ENCODE measurements at regions not wholly inside any gene's neighbourhood (a gene's known extent, or its start where the extent isn't known, plus 50 kb on each side); places are given as distances from the start of the nearest gene placed in this dataset.

DNA sequence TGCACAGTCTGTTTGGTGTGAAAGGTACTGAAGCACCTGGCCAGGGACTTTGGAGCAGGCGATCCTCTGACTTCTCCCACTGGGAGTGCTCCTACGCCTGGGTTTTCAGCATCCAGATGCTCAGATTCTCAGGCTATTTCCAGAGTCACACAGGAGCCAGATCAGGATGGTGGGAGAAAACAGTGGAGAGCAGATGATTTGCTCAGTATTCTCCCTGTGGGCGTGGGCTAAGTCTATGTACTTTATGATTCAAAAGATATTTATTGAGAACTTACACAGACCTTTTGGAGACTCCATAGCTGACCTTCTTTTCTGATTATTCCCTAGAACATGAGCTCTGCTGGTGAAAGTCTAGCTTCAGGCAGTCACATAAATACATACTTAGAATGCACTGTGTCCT lies 134.6 kb downstream of the TENT5C start:
- peak; percentile 36 for ATAC-seq
- FAIRE-seq, result no peak
- no peak overlapping the region for H3K9ac ChIP-seq (ENCODE audit: insufficient read depth in 1 of 2, low read depth in 2 of 2, low read length in 2 of 2)
- H3K79me2 ChIP-seq (ENCODE audit: control insufficient read depth, insufficient read depth, low read length), result no peaks in the 10 kb centered on the region
- in situ Hi-C loops (cut with MboI), result loop anchor here (10.0 kb wide), 1 partner anchor 216 kb away; no protein-coding TSS in a partner anchor
- H4K20me1 ChIP-seq (replicated peaks; ENCODE audit: control insufficient read depth, insufficient read depth, low read length), result no peaks in the 10 kb centered on the region
- H3K9me3 ChIP-seq (replicated peaks; ENCODE audit: control insufficient read depth, insufficient read depth, low read depth, low read length), result no peaks in the 10 kb centered on the region
- no peaks in the 10 kb centered on the region for H3K36me3 ChIP-seq (ENCODE audit: control insufficient read depth, insufficient read depth, low read length)
- H2AFZ ChIP-seq (ENCODE audit: low read depth, low read length), result no peak overlapping the region
- no peak overlapping the region for H3K4me3 ChIP-seq
- intact Hi-C loops (cut with micrococcal nuclease), result no loop called here
- no peak overlapping the region for H3K27ac ChIP-seq (ENCODE audit: extremely low read depth, low read depth, low read length)
- POLR2A ChIA-PET, result interaction anchor here (0.6 to 1.0 kb wide), 2 partner anchors 8 to 113 kb away, joined by 4 to 5 read pairs; no protein-coding TSS in a partner anchor
- TF ChIP-seq NFYB (IDR thresholded peaks at IDR 0.05; ENCODE audit: extremely low read depth, insufficient read length), result no peak
- no peak for TF ChIP-seq ZNF592 (IDR thresholded peaks at IDR 0.05)
- TF ChIP-seq GATAD2B (IDR thresholded peaks at IDR 0.05; ENCODE audit: borderline replicate concordance), result no peak
- TF ChIP-seq, protein P1, sequence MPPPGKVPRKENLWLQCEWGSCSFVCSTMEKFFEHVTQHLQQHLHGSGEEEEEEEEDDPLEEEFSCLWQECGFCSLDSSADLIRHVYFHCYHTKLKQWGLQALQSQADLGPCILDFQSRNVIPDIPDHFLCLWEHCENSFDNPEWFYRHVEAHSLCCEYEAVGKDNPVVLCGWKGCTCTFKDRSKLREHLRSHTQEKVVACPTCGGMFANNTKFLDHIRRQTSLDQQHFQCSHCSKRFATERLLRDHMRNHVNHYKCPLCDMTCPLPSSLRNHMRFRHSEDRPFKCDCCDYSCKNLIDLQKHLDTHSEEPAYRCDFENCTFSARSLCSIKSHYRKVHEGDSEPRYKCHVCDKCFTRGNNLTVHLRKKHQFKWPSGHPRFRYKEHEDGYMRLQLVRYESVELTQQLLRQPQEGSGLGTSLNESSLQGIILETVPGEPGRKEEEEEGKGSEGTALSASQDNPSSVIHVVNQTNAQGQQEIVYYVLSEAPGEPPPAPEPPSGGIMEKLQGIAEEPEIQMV (tag; conservative IDR thresholded peaks at IDR 0.05; ENCODE audit: low read depth), result no peak
- no peak for TF ChIP-seq RB1 (IDR thresholded peaks at IDR 0.05; ENCODE audit: low read depth)
- TF ChIP-seq, protein P2, sequence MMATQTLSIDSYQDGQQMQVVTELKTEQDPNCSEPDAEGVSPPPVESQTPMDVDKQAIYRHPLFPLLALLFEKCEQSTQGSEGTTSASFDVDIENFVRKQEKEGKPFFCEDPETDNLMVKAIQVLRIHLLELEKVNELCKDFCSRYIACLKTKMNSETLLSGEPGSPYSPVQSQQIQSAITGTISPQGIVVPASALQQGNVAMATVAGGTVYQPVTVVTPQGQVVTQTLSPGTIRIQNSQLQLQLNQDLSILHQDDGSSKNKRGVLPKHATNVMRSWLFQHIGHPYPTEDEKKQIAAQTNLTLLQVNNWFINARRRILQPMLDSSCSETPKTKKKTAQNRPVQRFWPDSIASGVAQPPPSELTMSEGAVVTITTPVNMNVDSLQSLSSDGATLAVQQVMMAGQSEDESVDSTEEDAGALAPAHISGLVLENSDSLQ (IDR thresholded peaks at IDR 0.05), result no peak
- TF ChIP-seq BDP1 (IDR thresholded peaks at IDR 0.05; ENCODE audit: insufficient read depth, insufficient read length), result no peak
- no peak for TF ChIP-seq DPF2 (IDR thresholded peaks at IDR 0.05)
- TF ChIP-seq SETDB1 (IDR thresholded peaks at IDR 0.05; ENCODE audit: low read length), result no peak
- no peak for TF ChIP-seq DEAF1 (CRISPR knock-in tag; IDR thresholded peaks at IDR 0.05)
- no peak for TF ChIP-seq NR4A1 (CRISPR knock-in tag; IDR thresholded peaks at IDR 0.05)
- no peak for TF ChIP-seq NR4A1 (tag; IDR thresholded peaks at IDR 0.05)
- DNase-seq (ENCODE audit: extremely low read depth in 1 of 4, low spot score in 3 of 4), result peak in 2 of 4 experiments; percentile 4 to 5
- BruUV-seq (replicated peaks), result no TSS peak
- WGBS (ENCODE audit: insufficient coverage, low coverage, missing lambda C conversion rate), result 25% methylated on average over 3 of the region's 3 CpGs
- H3K4me1 ChIP-seq (replicated peaks in 1 of 2; ENCODE audit: control insufficient read depth in 2 of 2, insufficient read depth in 2 of 2, low read length in 2 of 2), result peaks cover 0 to 1% of the 10 kb centered on the region in 2 experiments; a peak in 1 of 5 replicates
- CTCF ChIA-PET (ENCODE audit: low intra/inter-chr PET ratio), result no interaction called here
- no peaks in the 10 kb centered on the region for H3K9me1 ChIP-seq (ENCODE audit: control insufficient read depth, insufficient read depth, low read length)
- no peak overlapping the region for H3K4me2 ChIP-seq (ENCODE audit: insufficient read depth, low read length)
- H3K27me3 ChIP-seq (ENCODE audit: control insufficient read depth in 2 of 2, insufficient read depth in 2 of 2, low read length in 2 of 2), result no peaks in the 10 kb centered on the region
